Liver (tissue), 8 donors: ENCODE measurements at regions not wholly inside any gene's neighbourhood (a gene's known extent, or its start where the extent isn't known, plus 50 kb on each side); places are given as distances from the start of the nearest gene placed in this dataset.

Experiments used
- DNase-seq: peaks from one replicate; pipeline ENCODE4 v3.0.0-alpha.2; 2017; ENCODE audit warnings: low spot score
- H3K27ac ChIP-seq, 2 donors: one replicate each; pipeline ENCODE4 v1.7.0; 2013; ENCODE audit warnings: inconsistent platforms in 2 of 2, low read length in 2 of 2, control low read depth in 1 of 2, low read depth in 1 of 2, mild to moderate bottlenecking in 1 of 2
- H3K27me3 ChIP-seq, 4 donors: one replicate each; pipeline versions ENCODE4 v1.6.1 to v1.7.0; 2013; ENCODE audit warnings: low read length in 3 of 4, inconsistent platforms in 1 of 4, mild to moderate bottlenecking in 1 of 4, moderate library complexity in 1 of 4; ENCODE audit not compliant: control insufficient read depth in 4 of 4, insufficient read depth in 4 of 4
- H3K36me3 ChIP-seq, 4 donors: one replicate each; pipeline versions ENCODE4 v1.6.1 to v1.7.0; 2013; ENCODE audit warnings: low read length in 3 of 4, mild to moderate bottlenecking in 3 of 4, low read depth in 1 of 4, moderate library complexity in 1 of 4; ENCODE audit not compliant: control insufficient read depth in 4 of 4, insufficient read depth in 3 of 4
- H3K4me1 ChIP-seq, 4 donors: one replicate each; pipeline versions ENCODE4 v1.6.1 to v1.7.0; 2013; ENCODE audit warnings: low read length in 3 of 4, mild to moderate bottlenecking in 3 of 4, moderate library complexity in 1 of 4; ENCODE audit not compliant: control insufficient read depth in 4 of 4, insufficient read depth in 4 of 4
- H3K4me3 ChIP-seq, 3 donors: one replicate each; pipeline versions ENCODE4 v1.6.1 to v1.7.0; 2013; ENCODE audit warnings: low read length in 3 of 3, control low read depth in 1 of 3, low read depth in 1 of 3, mild to moderate bottlenecking in 1 of 3
- H3K9ac ChIP-seq, 2 donors: one replicate each; pipeline ENCODE4 v1.7.0; 2013; ENCODE audit warnings: low read length in 2 of 2, mild to moderate bottlenecking in 2 of 2, moderate library complexity in 2 of 2, control low read depth in 1 of 2, low read depth in 1 of 2
- H3K9me3 ChIP-seq, 4 donors: one replicate each; pipeline versions ENCODE4 v1.6.1 to v1.7.0; 2013; ENCODE audit warnings: low read length in 3 of 4; ENCODE audit not compliant: control insufficient read depth in 4 of 4
- ATF3 ChIP-seq: IDR thresholded peaks from 2 replicates; pipeline ENCODE4 v1.6.1; 2016; ENCODE audit warnings: antibody characterized with exemption
- CTCF ChIP-seq: fragments of 150-350 bp; IDR thresholded peaks from 2 replicates; pipeline ENCODE4 v1.5.1; 2017; ENCODE audit warnings: improper control_type of control experiment, low read depth, low read length; ENCODE audit not compliant: missing input control
- EGR1 ChIP-seq, 2 donors: IDR thresholded peaks; 2 replicates each; pipeline ENCODE4 v1.6.1; 2016 to 2018; ENCODE audit warnings: antibody characterized with exemption in 2 of 2, low read depth in 2 of 2
- FOXA1 ChIP-seq: IDR thresholded peaks from 2 replicates; pipeline ENCODE4 v1.6.1; 2016; ENCODE audit warnings: antibody characterized with exemption
- FOXA2 ChIP-seq: IDR thresholded peaks from 2 replicates; pipeline ENCODE4 v1.6.1; 2016; ENCODE audit warnings: antibody characterized with exemption
- GABPA ChIP-seq, 2 donors: IDR thresholded peaks in 1 of 2; conservative IDR thresholded peaks in 1 of 2; 2 replicates each; pipeline ENCODE4 v1.6.1; 2016; ENCODE audit warnings: antibody characterized with exemption in 2 of 2, mild to moderate bottlenecking in 1 of 2, moderate library complexity in 1 of 2
- HNF4A ChIP-seq, 2 donors: conservative IDR thresholded peaks; 2 replicates each; pipeline ENCODE4 v1.6.1; 2016; ENCODE audit warnings: antibody characterized with exemption in 2 of 2, mild to moderate bottlenecking in 2 of 2
- HNF4G ChIP-seq: IDR thresholded peaks from 2 replicates; pipeline ENCODE4 v1.6.1; 2016; ENCODE audit warnings: antibody characterized with exemption
- JUND ChIP-seq, 2 donors: IDR thresholded peaks; 2 replicates each; pipeline ENCODE4 v1.6.1; 2016; ENCODE audit warnings: antibody characterized with exemption in 2 of 2
- NR2F2 ChIP-seq: IDR thresholded peaks from 2 replicates; pipeline ENCODE4 v1.6.1; 2016; ENCODE audit warnings: antibody characterized with exemption
- RAD21 ChIP-seq, 2 donors: IDR thresholded peaks; 2 replicates each; pipeline ENCODE4 v1.6.1; 2016; ENCODE audit warnings: antibody characterized with exemption in 2 of 2, mild to moderate bottlenecking in 2 of 2
- REST ChIP-seq: IDR thresholded peaks from 2 replicates; pipeline ENCODE4 v1.6.1; 2016; ENCODE audit warnings: antibody characterized with exemption, mild to moderate bottlenecking
- RXRA ChIP-seq, 2 donors: IDR thresholded peaks; 2 replicates each; pipeline ENCODE4 v1.6.1; 2017 to 2018; ENCODE audit warnings: antibody characterized with exemption in 2 of 2, mild to moderate bottlenecking in 1 of 2
- SP1 ChIP-seq: IDR thresholded peaks from 2 replicates; pipeline ENCODE4 v1.6.1; 2018; ENCODE audit warnings: antibody characterized with exemption, mild to moderate bottlenecking
- TAF1 ChIP-seq: conservative IDR thresholded peaks from 2 replicates; pipeline ENCODE4 v1.6.1; 2016; ENCODE audit warnings: antibody characterized with exemption, mild to moderate bottlenecking
- YY1 ChIP-seq: IDR thresholded peaks from 2 replicates; pipeline ENCODE4 v1.6.1; 2016; ENCODE audit warnings: antibody characterized with exemption, mild to moderate bottlenecking
- WGBS: extraction: QIAGEN DNeasy Blood & Tissue Kit; methylation state at CpG from one replicate; pipeline ENCODE4 v1.1.7; 2013; 5-methylcytosine and 5-hydroxymethylcytosine counted together
- TF ChIP-seq, protein P1 (sequence below): IDR thresholded peaks from 2 replicates; pipeline ENCODE4 v1.6.1; 2016; ENCODE audit warnings: antibody characterized with exemption
- TF ChIP-seq, protein P2 (sequence below): IDR thresholded peaks from 2 replicates; pipeline ENCODE4 v1.6.1; 2016; ENCODE audit warnings: antibody characterized with exemption
- donor health status: healthy.
- donor health status: healthy.
- donor health status: healthy.
- donor health status: healthy.
- donor health status: healthy.

DNA sequence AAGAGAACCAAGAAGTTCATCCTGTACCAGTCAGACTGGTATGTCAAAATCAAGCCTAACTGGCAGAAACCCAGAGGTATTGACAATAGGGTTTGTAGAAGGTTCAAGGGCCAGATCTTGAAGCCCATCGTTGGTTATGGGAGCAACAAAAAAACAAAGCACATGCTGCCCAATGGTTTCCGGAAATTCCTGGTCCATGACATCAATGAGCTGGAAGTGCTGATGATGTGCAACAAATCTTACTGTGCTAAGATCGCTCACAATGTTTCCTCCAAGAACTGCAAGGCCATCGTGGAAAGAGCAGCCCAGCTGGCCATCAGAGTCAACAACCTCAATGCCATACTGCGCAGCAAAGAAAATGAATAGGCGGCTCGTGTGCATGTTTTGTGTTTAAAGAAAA is 172.7 kb upstream of the MED14 start:
- 88% methylated on average over 7 of the region's 7 CpGs for WGBS

DNA sequence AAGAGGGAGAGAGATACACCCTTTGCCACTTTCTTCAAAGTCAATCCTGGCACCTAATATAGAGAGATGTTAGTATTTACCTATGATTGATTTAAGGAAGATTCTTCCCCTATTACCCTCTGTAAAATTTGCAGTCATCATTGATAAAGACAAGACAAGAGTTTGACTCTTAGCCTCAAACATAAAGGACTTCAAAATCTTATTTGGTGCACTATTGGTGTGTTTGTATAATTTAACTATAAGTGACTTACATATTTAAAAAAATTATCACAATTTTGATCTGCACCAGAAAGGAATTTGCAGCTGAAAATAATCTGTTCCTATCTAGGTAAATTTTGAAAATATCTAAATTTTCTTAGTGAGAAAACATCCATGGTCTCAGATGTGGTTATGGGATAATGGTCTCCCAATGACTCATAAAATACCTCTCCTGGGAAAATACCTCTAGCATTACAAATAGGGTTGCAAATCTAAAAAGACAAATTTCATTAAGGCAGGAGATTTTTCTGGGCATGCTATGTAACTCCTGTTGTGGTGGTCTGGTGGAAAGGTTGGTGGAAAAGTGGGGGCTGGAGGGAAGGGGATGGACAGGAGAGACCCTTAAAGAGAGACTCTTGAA is 173.6 kb upstream of the MED14 start:
- no peak overlapping the region for H3K4me3 ChIP-seq
- no peak for TF ChIP-seq GABPA (IDR thresholded peaks at IDR 0.05 in 1 of 2, conservative IDR thresholded peaks at IDR 0.05 in 1 of 2)
- no peaks in the 10 kb centered on the region for H3K4me1 ChIP-seq
- no peak for DNase-seq
- no peaks in the 10 kb centered on the region for H3K27me3 ChIP-seq
- H3K9me3 ChIP-seq, result no peaks in the 10 kb centered on the region
- H3K36me3 ChIP-seq, result no peaks in the 10 kb centered on the region
- no peak overlapping the region for H3K27ac ChIP-seq
- no peak overlapping the region for H3K9ac ChIP-seq

More for the DNA sequence above, 172.7 kb upstream of the MED14 start:
- Histone ChIP-seq H3K27me3 (no peaks in the 10 kb centered on the region), H3K4me3 (no peak overlapping the region), H3K4me1 (no peaks in the 10 kb centered on the region), H3K9ac (no peak overlapping the region), H3K9me3 (no peaks in the 10 kb centered on the region), H3K27ac (no peak overlapping the region), H3K36me3 (no peaks in the 10 kb centered on the region)
- no peak for DNase-seq
- no peak for TF ChIP-seq TAF1
- TF ChIP-seq JUND (IDR thresholded peaks at IDR 0.05), result no peak
- TF ChIP-seq, protein P1, sequence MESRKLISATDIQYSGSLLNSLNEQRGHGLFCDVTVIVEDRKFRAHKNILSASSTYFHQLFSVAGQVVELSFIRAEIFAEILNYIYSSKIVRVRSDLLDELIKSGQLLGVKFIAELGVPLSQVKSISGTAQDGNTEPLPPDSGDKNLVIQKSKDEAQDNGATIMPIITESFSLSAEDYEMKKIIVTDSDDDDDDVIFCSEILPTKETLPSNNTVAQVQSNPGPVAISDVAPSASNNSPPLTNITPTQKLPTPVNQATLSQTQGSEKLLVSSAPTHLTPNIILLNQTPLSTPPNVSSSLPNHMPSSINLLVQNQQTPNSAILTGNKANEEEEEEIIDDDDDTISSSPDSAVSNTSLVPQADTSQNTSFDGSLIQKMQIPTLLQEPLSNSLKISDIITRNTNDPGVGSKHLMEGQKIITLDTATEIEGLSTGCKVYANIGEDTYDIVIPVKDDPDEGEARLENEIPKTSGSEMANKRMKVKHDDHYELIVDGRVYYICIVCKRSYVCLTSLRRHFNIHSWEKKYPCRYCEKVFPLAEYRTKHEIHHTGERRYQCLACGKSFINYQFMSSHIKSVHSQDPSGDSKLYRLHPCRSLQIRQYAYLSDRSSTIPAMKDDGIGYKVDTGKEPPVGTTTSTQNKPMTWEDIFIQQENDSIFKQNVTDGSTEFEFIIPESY, result no peak

DNA sequence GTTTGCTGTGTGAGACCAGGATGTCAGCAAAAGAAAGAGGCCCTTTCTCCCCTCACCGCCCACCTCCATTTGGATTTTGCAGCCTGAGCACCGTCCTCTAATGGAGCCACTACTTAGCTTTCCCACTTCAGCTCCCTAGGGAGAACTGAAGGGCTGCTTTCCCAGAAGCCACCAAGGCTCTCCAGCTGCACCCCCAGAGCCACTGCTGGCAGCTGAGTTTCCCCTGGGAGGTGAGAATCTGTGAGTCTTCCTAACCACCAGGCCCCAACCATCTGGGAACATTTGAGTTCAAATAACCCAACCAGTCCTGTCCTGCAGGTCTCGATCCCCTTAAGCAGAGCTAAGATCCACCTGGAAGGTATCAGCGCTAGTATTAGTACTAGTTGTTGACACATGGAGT is 173.1 kb upstream of the USP9X start:
- 97% methylated on average over 4 of the region's 4 CpGs for WGBS
- Histone ChIP-seq H3K27ac (no peak overlapping the region), H3K36me3 (no peaks in the 10 kb centered on the region), H3K27me3 (peaks cover 0 to 2% (median 0%) of the 10 kb centered on the region in 4 donors), H3K4me3 (no peak overlapping the region), H3K9ac (no peak overlapping the region), H3K4me1 (no peaks in the 10 kb centered on the region), H3K9me3 (no peaks in the 10 kb centered on the region)
- DNase-seq, result no peak
- TF ChIP-seq RXRA (IDR thresholded peaks at IDR 0.05) (no peak), YY1 (no peak), FOXA1 (no peak), HNF4G (no peak), GABPA (IDR thresholded peaks at IDR 0.05 in 1 of 2, conservative IDR thresholded peaks at IDR 0.05 in 1 of 2) (no peak), NR2F2 (no peak), TAF1 (no peak), ATF3 (no peak), CTCF (no peak), EGR1 (IDR thresholded peaks at IDR 0.05; ENCODE audit: low read depth in 2 of 2) (no peak), JUND (IDR thresholded peaks at IDR 0.05) (no peak), RAD21 (IDR thresholded peaks at IDR 0.05) (no peak), REST (no peak), FOXA2 (no peak), HNF4A (conservative IDR thresholded peaks at IDR 0.05) (no peak), SP1 (no peak)
- TF ChIP-seq, protein P2, sequence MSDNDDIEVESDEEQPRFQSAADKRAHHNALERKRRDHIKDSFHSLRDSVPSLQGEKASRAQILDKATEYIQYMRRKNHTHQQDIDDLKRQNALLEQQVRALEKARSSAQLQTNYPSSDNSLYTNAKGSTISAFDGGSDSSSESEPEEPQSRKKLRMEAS, result no peak
- TF ChIP-seq, protein P1, result no peak
